ENCODE measurements at regions not wholly inside any gene's neighbourhood (a gene's known extent, or its start where the extent isn't known, plus 50 kb on each side); places are given as distances from the start of the nearest gene placed in this dataset.

- no peak overlapping the region for H3K56ac ChIP-seq (ENCODE audit: extremely low read depth, insufficient read depth, low read length)
- no peak overlapping the region for H4K5ac ChIP-seq (ENCODE audit: low read depth, low read length)
- H3K9me3 ChIP-seq (ENCODE audit: control insufficient read depth, insufficient read depth, low read length), result peaks cover 30% of the 10 kb centered on the region
- no peak overlapping the region for H3K18ac ChIP-seq (ENCODE audit: low read depth, low read length)
- no peak for ATAC-seq (ENCODE audit: low read depth)
- in situ Hi-C loops (cut with MboI; ENCODE audit: low sequenced_read_pairs), result no loop called here
- H4K91ac ChIP-seq (ENCODE audit: insufficient read depth, low read depth, low read length), result no peak overlapping the region
- no peak overlapping the region for H2BK15ac ChIP-seq (ENCODE audit: low read depth, low read length)
- H4K20me1 ChIP-seq (ENCODE audit: insufficient read depth, low read length), result no peaks in the 10 kb centered on the region
- H3K23ac ChIP-seq (ENCODE audit: low read depth, low read length), result no peak overlapping the region
- H3K14ac ChIP-seq (replicated peaks; ENCODE audit: low read depth, low read length), result no peak overlapping the region
- no peak overlapping the region for H2BK120ac ChIP-seq (ENCODE audit: low read depth, low read length)
- ChIA-PET CTCF (no interaction called here), POLR2A (ENCODE audit: unreplicated experiment) (no interaction called here)
- no peak overlapping the region for H3K4me2 ChIP-seq (ENCODE audit: low read depth, low read length)
- no peaks in the 10 kb centered on the region for H3K9me1 ChIP-seq (ENCODE audit: insufficient read depth, low read length)
- no peaks in the 10 kb centered on the region for H3K36me3 ChIP-seq (ENCODE audit: control insufficient read depth, insufficient read depth, low read length)
- no TSS peak for BruUV-seq (replicated peaks)
- no peak overlapping the region for H2BK5ac ChIP-seq (ENCODE audit: low read depth, low read length, poor library complexity, severe bottlenecking)
- WGBS, 2 experiments (ENCODE audit: extremely low coverage in 2 of 2, insufficient read length in 1 of 2), result no CpG with 5 or more reads among the region's 5 CpGs
- no peak overlapping the region for H2BK20ac ChIP-seq (ENCODE audit: low read depth, low read length)
- no peak overlapping the region for H3K4ac ChIP-seq (ENCODE audit: low read depth, low read length)
- H2AK5ac ChIP-seq (ENCODE audit: low read depth, low read length), result no peak overlapping the region
- TF ChIP-seq RFX5 (IDR thresholded peaks at IDR 0.05; ENCODE audit: low read depth, low read length), result no peak
- TF ChIP-seq SMC3 (IDR thresholded peaks at IDR 0.05; ENCODE audit: low read depth, low read length), result no peak
- no peak for TF ChIP-seq CEBPB (IDR thresholded peaks at IDR 0.05; ENCODE audit: low read depth, low read length)
- no peak overlapping the region for H3K4me3 ChIP-seq (ENCODE audit: insufficient read depth, low read depth, low read length)
- H3K79me1 ChIP-seq (ENCODE audit: low read depth in 1 of 2, low read length in 2 of 2), result no peaks in the 10 kb centered on the region
- no peak overlapping the region for H2AFZ ChIP-seq (replicated peaks; ENCODE audit: low read length, poor library complexity)
- H3K27me3 ChIP-seq (ENCODE audit: control insufficient read depth, insufficient read depth, low read length), result no peaks in the 10 kb centered on the region
- no peaks in the 10 kb centered on the region for H3K4me1 ChIP-seq (ENCODE audit: control insufficient read depth, insufficient read depth, low read length)
- no peak overlapping the region for H3K9ac ChIP-seq (ENCODE audit: low read depth, low read length)
- no peak for DNase-seq
- no peak overlapping the region for H2AK9ac ChIP-seq (replicated peaks; ENCODE audit: low read depth, low read length, poor library complexity)
- no peak overlapping the region for H4K8ac ChIP-seq (ENCODE audit: low read depth in 2 of 2, low read length in 2 of 2)
- dilution Hi-C loops (cut with HindIII; ENCODE audit: low sequenced_read_pairs, unreplicated experiment), result no loop called here
- intact Hi-C loops (cut with micrococcal nuclease), result no loop called here
- no peak overlapping the region for H3K27ac ChIP-seq (ENCODE audit: insufficient read depth, low read length)
Measured at GRCh38 chr6:167747645-167748044, 79.1 kb upstream of the AFDN start.

All from IMR-90 (cell line).